ENCODE measurements at regions not wholly inside any gene's neighbourhood (a gene's known extent, or its start where the extent isn't known, plus 50 kb on each side); places are given as distances from the start of the nearest gene placed in this dataset.

GRCh38 chr13:90416519-90416918 is 931.0 kb upstream of the MIR17HG start:
- no peak for TF ChIP-seq CTCF (conservative IDR thresholded peaks at IDR 0.05; ENCODE audit: low read depth in 2 of 2)
- no peak for TF ChIP-seq EZH2 (IDR thresholded peaks at IDR 0.05; ENCODE audit: low read depth, unreplicated experiment)

All from GM23338 (cell line).